Activated naive CD4-positive, alpha-beta T cell treated with anti-CD3 and anti-CD28 coated beads, Interleukin-2, amount 50 U/mL, for 24 hours (primary cell): ENCODE measurements at regions not wholly inside any gene's neighbourhood (a gene's known extent, or its start where the extent isn't known, plus 50 kb on each side); places are given as distances from the start of the nearest gene placed in this dataset.

Source experiments
- H3K27ac Mint-ChIP-seq: one replicate; pipeline ENCODE4 v1.8.0; 2021; ENCODE audit warnings: mild to moderate bottlenecking, mixed read lengths
- H3K27me3 Mint-ChIP-seq: one replicate; pipeline ENCODE4 v1.8.0; 2021; ENCODE audit warnings: mixed read lengths
- H3K36me3 Mint-ChIP-seq: one replicate; pipeline ENCODE4 v1.8.0; 2021; ENCODE audit warnings: mixed read lengths
- H3K4me1 Mint-ChIP-seq: one replicate; pipeline ENCODE4 v1.8.0; 2021; ENCODE audit warnings: mixed read lengths
- H3K4me3 Mint-ChIP-seq: one replicate; pipeline ENCODE4 v1.8.0; 2021; ENCODE audit warnings: mild to moderate bottlenecking, mixed read lengths
- H3K9me3 Mint-ChIP-seq: one replicate; pipeline ENCODE4 v1.8.0; 2021; ENCODE audit warnings: mixed read lengths

DNA sequence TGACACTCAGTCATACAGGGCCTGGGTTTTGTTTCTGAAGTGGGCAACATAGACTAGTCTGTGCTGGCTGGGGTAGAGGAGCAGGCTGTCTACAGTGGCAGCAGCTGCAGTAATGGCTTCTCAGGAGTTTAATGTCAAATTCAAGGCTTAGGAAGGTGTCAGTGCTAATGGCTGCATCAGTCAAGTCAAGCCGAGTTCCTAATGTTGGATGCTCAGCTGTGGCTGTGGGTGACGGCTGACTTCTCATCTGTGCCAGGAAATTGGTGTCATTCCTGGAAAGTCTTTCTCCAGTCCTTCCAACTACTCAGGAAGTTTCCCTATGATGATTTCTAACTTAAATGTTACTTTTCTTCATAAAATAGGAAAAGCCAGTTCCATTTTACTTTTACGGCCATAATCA, 468.1 kb upstream of the IGFBP3 start:
- Mint-ChIP-seq H3K9me3 (peaks cover 9% of the 10 kb centered on the region), H3K27me3 (no peaks in the 10 kb centered on the region), H3K36me3 (no peaks in the 10 kb centered on the region), H3K4me1 (no peaks in the 10 kb centered on the region), H3K4me3 (no peak overlapping the region), H3K27ac (no peak overlapping the region)

DNA sequence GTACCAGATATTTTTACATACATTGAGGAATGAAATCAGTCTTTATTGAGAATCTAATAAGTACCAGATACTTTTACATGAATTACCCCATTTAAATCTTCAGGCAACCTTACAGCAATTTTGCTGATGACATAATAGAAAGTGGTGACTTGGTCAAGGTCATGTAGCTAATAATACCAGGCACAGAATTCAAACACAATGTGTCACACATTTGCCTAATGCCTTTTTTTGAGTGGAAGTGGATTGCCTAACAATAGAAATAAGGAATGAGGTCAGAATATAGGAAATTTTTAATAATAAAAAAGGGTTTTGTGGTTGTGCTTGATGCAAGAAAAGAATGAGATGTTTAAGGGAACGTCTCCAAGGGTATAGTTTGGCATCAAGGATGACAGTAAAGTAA, 466.6 kb upstream of the IGFBP3 start:
- Mint-ChIP-seq H3K4me3 (no peak overlapping the region), H3K27me3 (no peaks in the 10 kb centered on the region), H3K4me1 (no peaks in the 10 kb centered on the region), H3K9me3 (peaks cover 5% of the 10 kb centered on the region), H3K36me3 (no peaks in the 10 kb centered on the region), H3K27ac (no peak overlapping the region)

GRCh38 chr7:46386428-46387399, 465.6 kb upstream of the IGFBP3 start:
- Mint-ChIP-seq H3K27me3 (no peaks in the 10 kb centered on the region), H3K9me3 (peaks cover 5% of the 10 kb centered on the region), H3K36me3 (no peaks in the 10 kb centered on the region), H3K27ac (no peak overlapping the region), H3K4me1 (no peaks in the 10 kb centered on the region), H3K4me3 (no peak overlapping the region)

DNA sequence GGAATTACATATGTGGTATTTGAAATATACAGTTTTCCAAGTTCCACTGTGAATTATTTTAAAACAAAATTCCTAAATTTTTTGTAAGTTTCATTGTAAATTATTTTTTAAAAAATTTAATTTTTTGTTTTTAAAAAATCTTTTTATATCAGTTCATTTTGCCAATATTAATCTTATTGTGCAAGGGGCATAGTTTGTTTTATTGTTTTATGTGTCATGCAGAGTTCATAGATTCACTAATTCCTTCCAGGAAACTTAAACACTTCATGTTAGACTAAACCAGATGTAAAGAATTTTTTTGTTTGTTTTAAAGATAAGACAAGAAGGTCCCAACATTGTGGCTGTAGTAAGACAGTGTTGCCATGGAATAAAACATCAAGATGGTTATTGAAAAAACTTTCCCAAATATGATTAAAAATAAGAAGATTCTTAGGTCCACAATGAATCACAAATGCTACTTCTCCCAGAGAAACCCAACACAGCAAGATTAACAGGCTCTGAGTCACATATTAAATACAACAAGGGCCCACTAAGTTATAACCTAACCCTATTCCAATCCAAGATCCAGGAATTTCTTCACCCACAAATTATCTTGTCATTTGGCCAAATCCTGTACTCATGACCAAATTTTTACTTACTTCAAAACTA, 464.7 kb upstream of the IGFBP3 start:
- peaks cover 5% of the 10 kb centered on the region for H3K9me3 Mint-ChIP-seq
- no peaks in the 10 kb centered on the region for H3K27me3 Mint-ChIP-seq
- no peaks in the 10 kb centered on the region for H3K36me3 Mint-ChIP-seq
- no peak overlapping the region for H3K4me3 Mint-ChIP-seq
- no peak overlapping the region for H3K27ac Mint-ChIP-seq
- H3K4me1 Mint-ChIP-seq: no peaks in the 10 kb centered on the region

GRCh38 chr7:46383605-46384004, 462.5 kb upstream of the IGFBP3 start:
- Mint-ChIP-seq H3K27me3 (no peaks in the 10 kb centered on the region), H3K9me3 (peaks cover 5% of the 10 kb centered on the region), H3K4me1 (no peaks in the 10 kb centered on the region), H3K27ac (no peak overlapping the region), H3K36me3 (no peaks in the 10 kb centered on the region), H3K4me3 (no peak overlapping the region)

GRCh38 chr7:46369933-46370654, 449.0 kb upstream of the IGFBP3 start:
- Mint-ChIP-seq H3K9me3 (peaks cover 6% of the 10 kb centered on the region), H3K27me3 (peaks cover 1% of the 10 kb centered on the region), H3K27ac (no peak overlapping the region), H3K36me3 (no peaks in the 10 kb centered on the region), H3K4me1 (no peaks in the 10 kb centered on the region), H3K4me3 (no peak overlapping the region)

DNA sequence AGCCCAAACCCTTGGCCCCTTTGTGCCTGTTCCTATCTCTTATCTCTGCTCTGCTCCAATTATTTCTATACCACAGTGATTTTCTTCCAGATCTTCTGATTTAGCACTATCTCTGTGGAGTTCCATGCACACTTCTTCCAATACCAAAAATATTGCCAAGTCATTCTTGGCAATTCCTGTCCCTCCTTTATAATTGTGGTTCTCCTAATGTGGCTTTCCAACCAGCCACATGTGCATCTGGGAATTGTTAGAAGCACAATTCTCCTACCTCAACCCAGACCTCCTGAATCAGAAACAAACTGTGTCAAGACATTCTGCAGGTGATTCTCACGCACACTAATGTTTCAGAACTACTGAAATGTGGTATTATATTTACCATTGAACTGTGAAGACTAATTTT, 447.8 kb upstream of the IGFBP3 start:
- Mint-ChIP-seq H3K27ac (no peak overlapping the region), H3K36me3 (no peaks in the 10 kb centered on the region), H3K4me1 (no peaks in the 10 kb centered on the region), H3K4me3 (no peak overlapping the region), H3K9me3 (peaks cover 1% of the 10 kb centered on the region), H3K27me3 (no peaks in the 10 kb centered on the region)

DNA sequence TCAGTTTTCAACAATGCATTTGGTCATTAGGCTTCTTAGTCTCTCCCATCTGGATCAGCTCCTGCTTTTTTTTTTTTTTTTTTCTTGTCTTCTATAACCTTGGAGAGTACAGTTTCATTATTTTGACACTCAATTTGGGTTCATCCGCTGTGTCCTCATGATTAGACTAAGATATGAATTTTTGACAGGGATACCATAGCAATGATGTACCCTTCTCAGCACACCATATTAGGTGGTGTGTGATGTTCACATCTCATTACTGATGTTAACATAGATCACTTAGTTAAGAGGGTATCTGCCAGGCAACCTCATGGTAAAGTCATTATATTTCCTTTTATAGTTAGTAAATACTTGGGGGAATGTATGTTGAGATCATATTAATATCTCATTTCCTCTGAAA, 445.5 kb upstream of the IGFBP3 start:
- no peak overlapping the region for H3K4me3 Mint-ChIP-seq
- H3K4me1 Mint-ChIP-seq: no peaks in the 10 kb centered on the region
- no peaks in the 10 kb centered on the region for H3K27me3 Mint-ChIP-seq
- H3K27ac Mint-ChIP-seq: no peak overlapping the region
- no peaks in the 10 kb centered on the region for H3K9me3 Mint-ChIP-seq
- H3K36me3 Mint-ChIP-seq: no peaks in the 10 kb centered on the region

DNA sequence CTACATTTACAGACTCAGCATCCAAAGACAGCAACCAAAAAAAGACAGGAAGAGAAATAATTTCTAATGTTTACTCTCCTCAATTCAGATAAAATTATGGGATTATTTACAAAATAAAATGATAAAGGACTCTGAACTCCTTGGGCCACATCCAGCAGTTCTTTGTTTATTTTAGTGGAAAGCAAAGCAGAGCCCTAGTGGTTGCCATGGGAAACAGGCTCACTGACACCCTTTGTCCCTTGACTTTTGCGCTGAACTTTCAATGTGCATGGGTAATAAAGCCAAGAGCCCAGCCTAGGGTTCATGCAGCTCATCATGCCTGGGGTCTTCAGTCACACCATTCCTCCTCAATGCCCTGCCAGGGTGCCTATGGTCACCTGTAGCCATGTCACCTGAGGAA, 442.6 kb upstream of the IGFBP3 start:
- Mint-ChIP-seq H3K27ac (no peak overlapping the region), H3K27me3 (no peaks in the 10 kb centered on the region), H3K36me3 (no peaks in the 10 kb centered on the region), H3K4me1 (no peaks in the 10 kb centered on the region), H3K9me3 (no peaks in the 10 kb centered on the region), H3K4me3 (no peak overlapping the region)

- Mint-ChIP-seq H3K27me3 (no peaks in the 10 kb centered on the region), H3K27ac (no peak overlapping the region), H3K4me1 (no peaks in the 10 kb centered on the region), H3K9me3 (no peaks in the 10 kb centered on the region), H3K4me3 (no peak overlapping the region), H3K36me3 (no peaks in the 10 kb centered on the region)
Measured at GRCh38 chr7:46360811-46361210, 439.7 kb upstream of the IGFBP3 start.

GRCh38 chr7:46360296-46360695, 439.2 kb upstream of the IGFBP3 start:
- H3K27ac Mint-ChIP-seq: no peak overlapping the region
- H3K9me3 Mint-ChIP-seq: no peaks in the 10 kb centered on the region
- H3K4me3 Mint-ChIP-seq: no peak overlapping the region
- no peaks in the 10 kb centered on the region for H3K27me3 Mint-ChIP-seq
- no peaks in the 10 kb centered on the region for H3K36me3 Mint-ChIP-seq
- H3K4me1 Mint-ChIP-seq: no peaks in the 10 kb centered on the region

DNA sequence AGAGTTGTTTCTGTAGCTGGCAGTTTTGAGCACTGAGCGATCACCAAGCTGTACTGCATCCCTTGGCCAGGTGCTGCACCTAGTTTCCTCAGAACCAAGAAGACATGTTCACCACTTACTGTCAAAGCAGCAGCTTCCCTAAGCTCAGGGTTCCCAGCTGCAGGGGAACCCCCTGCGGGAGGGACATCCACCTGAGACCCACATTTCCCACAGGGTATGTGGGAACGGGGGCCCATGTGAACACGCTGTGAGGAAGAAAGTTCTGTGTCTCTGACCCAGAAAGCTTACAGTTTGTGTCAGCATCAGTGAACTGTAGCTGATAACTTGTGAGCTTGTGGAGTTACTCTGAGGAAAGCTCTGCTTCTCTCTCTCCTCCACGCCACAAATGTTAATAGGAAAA, 436.8 kb upstream of the IGFBP3 start:
- Mint-ChIP-seq H3K27ac (no peak overlapping the region), H3K27me3 (no peaks in the 10 kb centered on the region), H3K4me3 (no peak overlapping the region), H3K9me3 (no peaks in the 10 kb centered on the region), H3K36me3 (no peaks in the 10 kb centered on the region), H3K4me1 (no peaks in the 10 kb centered on the region)

- no peaks in the 10 kb centered on the region for H3K27me3 Mint-ChIP-seq
- no peaks in the 10 kb centered on the region for H3K4me1 Mint-ChIP-seq
- no peaks in the 10 kb centered on the region for H3K9me3 Mint-ChIP-seq
- no peaks in the 10 kb centered on the region for H3K36me3 Mint-ChIP-seq
- H3K27ac Mint-ChIP-seq: no peak overlapping the region
- H3K4me3 Mint-ChIP-seq: no peak overlapping the region
Measured at GRCh38 chr7:46357290-46357689, 436.2 kb upstream of the IGFBP3 start.

- H3K27ac Mint-ChIP-seq: no peak overlapping the region
- no peaks in the 10 kb centered on the region for H3K36me3 Mint-ChIP-seq
- H3K9me3 Mint-ChIP-seq: no peaks in the 10 kb centered on the region
- no peak overlapping the region for H3K4me3 Mint-ChIP-seq
- no peaks in the 10 kb centered on the region for H3K4me1 Mint-ChIP-seq
- H3K27me3 Mint-ChIP-seq: no peaks in the 10 kb centered on the region
Measured at GRCh38 chr7:46356371-46356770, 435.3 kb upstream of the IGFBP3 start.

- no peaks in the 10 kb centered on the region for H3K9me3 Mint-ChIP-seq
- no peak overlapping the region for H3K27ac Mint-ChIP-seq
- H3K4me1 Mint-ChIP-seq: no peaks in the 10 kb centered on the region
- no peak overlapping the region for H3K4me3 Mint-ChIP-seq
- no peaks in the 10 kb centered on the region for H3K27me3 Mint-ChIP-seq
- H3K36me3 Mint-ChIP-seq: no peaks in the 10 kb centered on the region
Measured at GRCh38 chr7:46355331-46355730, 434.3 kb upstream of the IGFBP3 start.
